ENCODE measurements at regions not wholly inside any gene's neighbourhood (a gene's known extent, or its start where the extent isn't known, plus 50 kb on each side); places are given as distances from the start of the nearest gene placed in this dataset.

DNA sequence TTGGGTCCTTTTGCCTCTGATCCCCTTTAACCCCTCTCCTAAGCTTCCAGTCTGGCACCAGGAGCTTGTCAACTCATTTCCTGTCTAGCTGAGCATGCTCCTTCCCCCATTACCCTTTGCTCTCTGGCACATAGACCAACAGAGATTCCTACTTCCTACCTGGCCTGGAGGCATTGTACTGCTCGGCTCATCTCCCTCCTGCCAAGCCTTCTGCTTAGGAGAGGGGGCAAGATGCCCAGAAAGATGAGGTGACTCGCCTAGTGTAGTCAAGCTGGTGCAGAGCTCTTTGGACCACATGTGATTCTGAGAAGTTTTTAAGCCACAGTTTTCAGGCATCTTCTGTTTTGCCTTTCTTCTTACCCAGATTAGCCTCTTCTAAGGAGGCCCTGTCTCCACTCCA is 95.4 kb downstream of the ZNF621 start:
- TF ChIP-seq, protein P1, sequence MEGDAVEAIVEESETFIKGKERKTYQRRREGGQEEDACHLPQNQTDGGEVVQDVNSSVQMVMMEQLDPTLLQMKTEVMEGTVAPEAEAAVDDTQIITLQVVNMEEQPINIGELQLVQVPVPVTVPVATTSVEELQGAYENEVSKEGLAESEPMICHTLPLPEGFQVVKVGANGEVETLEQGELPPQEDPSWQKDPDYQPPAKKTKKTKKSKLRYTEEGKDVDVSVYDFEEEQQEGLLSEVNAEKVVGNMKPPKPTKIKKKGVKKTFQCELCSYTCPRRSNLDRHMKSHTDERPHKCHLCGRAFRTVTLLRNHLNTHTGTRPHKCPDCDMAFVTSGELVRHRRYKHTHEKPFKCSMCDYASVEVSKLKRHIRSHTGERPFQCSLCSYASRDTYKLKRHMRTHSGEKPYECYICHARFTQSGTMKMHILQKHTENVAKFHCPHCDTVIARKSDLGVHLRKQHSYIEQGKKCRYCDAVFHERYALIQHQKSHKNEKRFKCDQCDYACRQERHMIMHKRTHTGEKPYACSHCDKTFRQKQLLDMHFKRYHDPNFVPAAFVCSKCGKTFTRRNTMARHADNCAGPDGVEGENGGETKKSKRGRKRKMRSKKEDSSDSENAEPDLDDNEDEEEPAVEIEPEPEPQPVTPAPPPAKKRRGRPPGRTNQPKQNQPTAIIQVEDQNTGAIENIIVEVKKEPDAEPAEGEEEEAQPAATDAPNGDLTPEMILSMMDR (IDR thresholded peaks at IDR 0.05; ENCODE audit: borderline replicate concordance, control extremely low read depth, extremely low read depth, insufficient read depth, missing control alignments), result no peak
- DNase-seq (ENCODE audit: low spot score), result no peak
- in situ Hi-C loops (cut with MboI; ENCODE audit: low sequenced_read_pairs, unreplicated experiment), result no loop called here

DNA sequence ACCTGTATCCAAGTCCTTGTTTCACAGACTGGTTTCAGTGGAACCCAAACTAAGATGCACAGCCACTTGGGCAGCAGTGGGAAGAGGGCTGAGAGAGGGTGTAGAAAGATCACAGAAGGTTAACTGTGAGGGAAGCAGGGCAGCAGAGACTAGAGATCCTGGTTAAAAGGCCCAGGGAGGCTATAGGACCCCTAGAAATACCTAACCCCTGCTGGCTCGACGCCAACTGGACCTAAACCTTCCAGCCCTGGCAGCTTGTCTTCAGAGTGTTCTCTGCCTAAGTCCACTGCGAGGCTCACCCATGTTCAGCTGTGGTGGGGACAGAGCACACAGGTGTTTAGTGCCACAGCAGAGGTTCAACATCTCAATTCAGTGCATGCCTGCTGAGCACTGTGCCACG is 96.5 kb downstream of the ZNF621 start:
- TF ChIP-seq, protein P1 (IDR thresholded peaks at IDR 0.05; ENCODE audit: borderline replicate concordance, control extremely low read depth, extremely low read depth, insufficient read depth, missing control alignments), result no peak
- in situ Hi-C loops (cut with MboI; ENCODE audit: low sequenced_read_pairs, unreplicated experiment), result no loop called here
- DNase-seq (ENCODE audit: low spot score), result no peak

DNA sequence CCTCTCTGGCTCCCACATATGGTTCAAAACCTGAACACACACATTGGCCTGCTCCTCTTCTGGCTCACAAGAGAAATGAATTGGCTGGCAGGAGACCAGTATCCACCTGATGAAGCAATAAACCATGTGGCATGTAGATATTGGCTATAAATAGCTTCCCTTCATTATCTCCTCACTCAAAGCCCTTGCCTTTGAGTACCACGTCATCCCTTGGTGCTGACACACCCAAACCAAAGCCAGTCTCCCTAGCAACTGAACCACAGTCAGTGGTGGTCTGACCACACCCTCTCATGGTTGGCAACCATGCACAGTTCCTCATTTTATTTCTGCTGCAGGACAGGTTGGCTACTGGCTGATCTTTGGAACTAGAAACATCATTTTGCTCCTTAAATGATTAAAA is 98.8 kb downstream of the ZNF621 start:
- TF ChIP-seq, protein P1 (IDR thresholded peaks at IDR 0.05; ENCODE audit: borderline replicate concordance, control extremely low read depth, extremely low read depth, insufficient read depth, missing control alignments), result no peak
- in situ Hi-C loops (cut with MboI; ENCODE audit: low sequenced_read_pairs, unreplicated experiment), result no loop called here
- DNase-seq (ENCODE audit: low spot score), result no peak

DNA sequence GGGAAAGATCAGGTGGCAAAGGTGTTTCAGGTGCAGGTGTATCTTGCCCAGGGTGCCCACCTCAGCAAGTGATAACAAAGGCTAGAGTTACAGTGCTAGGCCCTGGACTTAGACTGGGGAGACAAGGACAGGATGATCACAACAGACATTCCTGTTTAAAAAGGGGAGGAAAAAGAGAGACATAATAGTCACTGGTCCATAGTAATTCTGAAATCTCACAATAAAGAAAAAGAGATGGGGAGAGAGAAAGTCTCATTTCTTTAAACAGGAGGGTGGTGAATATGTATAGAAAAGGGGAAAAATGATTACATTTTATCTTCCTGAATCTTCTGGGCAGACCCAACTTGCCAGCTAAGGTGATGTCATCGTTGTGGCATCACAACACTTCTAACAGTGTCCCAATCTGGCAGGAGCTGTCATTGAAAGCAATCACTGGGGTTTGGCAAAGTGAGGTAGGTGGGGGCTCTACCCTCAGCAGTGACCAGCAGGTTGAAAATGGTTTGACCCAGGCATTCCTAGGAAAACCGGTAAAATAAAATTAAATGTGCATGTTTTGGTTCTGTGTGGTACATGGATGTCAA is 99.5 kb downstream of the ZNF621 start:
- DNase-seq (ENCODE audit: low spot score), result no peak
- in situ Hi-C loops (cut with MboI; ENCODE audit: low sequenced_read_pairs, unreplicated experiment), result no loop called here
- TF ChIP-seq, protein P1 (IDR thresholded peaks at IDR 0.05; ENCODE audit: borderline replicate concordance, control extremely low read depth, extremely low read depth, insufficient read depth, missing control alignments), result no peak

DNA sequence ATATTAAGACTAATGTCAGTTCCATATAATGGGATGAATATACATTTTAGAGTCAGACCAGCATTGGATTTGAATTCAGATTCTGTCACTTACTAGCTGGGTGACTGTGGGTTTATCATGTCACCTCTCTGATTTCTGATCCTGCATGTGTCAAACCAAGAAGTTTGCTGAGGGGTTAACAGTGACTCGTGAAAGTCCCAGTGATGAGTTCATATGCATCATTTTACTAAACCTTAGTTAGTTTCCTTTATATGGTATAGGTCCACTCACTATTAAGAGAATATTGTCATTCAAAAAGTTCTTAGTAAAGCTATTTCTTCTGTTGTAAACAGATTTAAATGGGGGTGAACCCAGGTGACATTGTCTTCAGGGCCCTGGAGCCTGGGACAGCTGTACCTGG is 102.3 kb downstream of the ZNF621 start:
- no peak for DNase-seq (ENCODE audit: low spot score)
- in situ Hi-C loops (cut with MboI; ENCODE audit: low sequenced_read_pairs, unreplicated experiment), result no loop called here
- TF ChIP-seq, protein P1 (IDR thresholded peaks at IDR 0.05; ENCODE audit: borderline replicate concordance, control extremely low read depth, extremely low read depth, insufficient read depth, missing control alignments), result no peak

DNA sequence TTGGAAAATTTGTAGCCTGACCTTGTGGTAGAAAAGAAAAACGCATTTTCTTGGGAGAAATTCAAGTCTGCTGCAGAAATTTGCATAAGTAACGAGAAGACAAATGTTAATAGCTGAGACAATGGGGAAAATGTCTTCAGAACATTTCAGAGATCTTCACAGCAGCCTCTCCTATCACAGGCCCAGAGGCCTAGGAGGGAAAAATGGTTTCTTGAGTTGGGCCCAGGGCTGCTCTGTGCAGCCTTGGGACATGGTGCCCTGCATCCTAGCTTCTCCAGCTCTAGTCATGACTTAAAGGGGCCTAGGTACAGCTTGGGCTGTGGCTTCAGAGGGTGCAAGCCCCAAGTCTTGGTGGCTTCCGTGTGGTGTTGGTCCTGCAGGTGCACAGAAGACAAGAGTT is 104.2 kb downstream of the ZNF621 start:
- TF ChIP-seq, protein P1 (IDR thresholded peaks at IDR 0.05; ENCODE audit: borderline replicate concordance, control extremely low read depth, extremely low read depth, insufficient read depth, missing control alignments), result no peak
- no peak for DNase-seq (ENCODE audit: low spot score)
- in situ Hi-C loops (cut with MboI; ENCODE audit: low sequenced_read_pairs, unreplicated experiment), result no loop called here

All from GM13976 (cell line).